Neuron (in vitro differentiated cells): ENCODE measurements at regions not wholly inside any gene's neighbourhood (a gene's known extent, or its start where the extent isn't known, plus 50 kb on each side); places are given as distances from the start of the nearest gene placed in this dataset.

Experiments
- H2AFZ ChIP-seq: one replicate; pipeline ENCODE4 v1.6.1; 2013; ENCODE audit warnings: low read depth, mild to moderate bottlenecking, inconsistent platforms, low read length, moderate library complexity
- H3K27me3 ChIP-seq: one replicate; pipeline ENCODE4 v1.6.1; 2013; ENCODE audit warnings: low read length; ENCODE audit not compliant: insufficient read depth
- H3K36me3 ChIP-seq: one replicate; pipeline ENCODE4 v1.6.1; 2013; ENCODE audit warnings: low read length; ENCODE audit not compliant: insufficient read depth
- H3K4me1 ChIP-seq: one replicate; pipeline ENCODE4 v1.6.1; 2013; ENCODE audit warnings: low read length; ENCODE audit not compliant: insufficient read depth
- H3K4me3 ChIP-seq: 2 replicates; pipeline ENCODE4 v1.5.1; 2013; ENCODE audit warnings: mild to moderate bottlenecking, low read length, moderate library complexity
- H3K9me3 ChIP-seq: one replicate; pipeline ENCODE4 v1.6.1; 2013; ENCODE audit warnings: low read length

DNA sequence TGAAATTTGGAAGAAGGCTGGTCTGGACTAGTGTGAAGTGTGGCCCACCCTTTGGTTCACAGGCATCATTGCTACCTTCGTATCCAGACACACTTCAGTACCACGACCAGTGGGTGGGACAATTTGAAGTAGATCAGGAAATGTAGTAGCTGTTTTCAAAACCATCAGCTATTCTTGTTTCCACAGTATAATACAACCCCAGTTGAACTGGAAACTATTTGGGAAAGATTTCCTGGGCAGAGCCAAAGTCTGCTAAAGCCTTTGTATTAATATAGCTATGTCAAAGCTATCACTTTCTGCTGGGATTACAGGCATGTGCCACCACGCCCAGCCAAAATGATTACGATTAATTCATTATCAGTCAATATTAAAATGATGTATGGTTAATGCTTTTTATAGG, 298.8 kb upstream of the RASGRP1 start:
- Histone ChIP-seq H2AFZ (no peak overlapping the region), H3K36me3 (no peaks in the 10 kb centered on the region), H3K27me3 (no peaks in the 10 kb centered on the region), H3K9me3 (no peaks in the 10 kb centered on the region), H3K4me1 (peaks cover 2% of the 10 kb centered on the region), H3K4me3 (no peak overlapping the region)

DNA sequence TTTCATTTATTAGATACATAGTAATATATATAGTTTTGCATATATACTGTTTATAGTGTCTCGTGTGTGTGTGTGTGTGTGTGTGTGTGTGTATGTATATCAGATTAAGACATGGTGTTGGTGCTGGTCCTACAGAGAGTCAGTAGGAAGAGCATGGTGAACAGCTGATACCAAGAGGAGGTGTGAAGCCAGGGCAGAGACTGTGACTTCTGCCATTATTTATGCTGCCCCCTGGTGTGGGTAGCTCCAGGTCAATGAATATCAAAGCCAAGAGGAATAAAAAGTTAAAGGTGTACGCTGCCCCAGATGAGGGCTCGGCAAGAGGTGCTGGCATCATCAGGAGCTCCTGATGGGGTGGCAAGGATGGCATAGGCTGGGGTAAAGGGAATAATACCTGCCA, 299.5 kb upstream of the RASGRP1 start:
- Histone ChIP-seq H3K9me3 (no peaks in the 10 kb centered on the region), H3K27me3 (no peaks in the 10 kb centered on the region), H3K4me1 (peaks cover 2% of the 10 kb centered on the region), H3K4me3 (no peak overlapping the region), H2AFZ (no peak overlapping the region), H3K36me3 (no peaks in the 10 kb centered on the region)

DNA sequence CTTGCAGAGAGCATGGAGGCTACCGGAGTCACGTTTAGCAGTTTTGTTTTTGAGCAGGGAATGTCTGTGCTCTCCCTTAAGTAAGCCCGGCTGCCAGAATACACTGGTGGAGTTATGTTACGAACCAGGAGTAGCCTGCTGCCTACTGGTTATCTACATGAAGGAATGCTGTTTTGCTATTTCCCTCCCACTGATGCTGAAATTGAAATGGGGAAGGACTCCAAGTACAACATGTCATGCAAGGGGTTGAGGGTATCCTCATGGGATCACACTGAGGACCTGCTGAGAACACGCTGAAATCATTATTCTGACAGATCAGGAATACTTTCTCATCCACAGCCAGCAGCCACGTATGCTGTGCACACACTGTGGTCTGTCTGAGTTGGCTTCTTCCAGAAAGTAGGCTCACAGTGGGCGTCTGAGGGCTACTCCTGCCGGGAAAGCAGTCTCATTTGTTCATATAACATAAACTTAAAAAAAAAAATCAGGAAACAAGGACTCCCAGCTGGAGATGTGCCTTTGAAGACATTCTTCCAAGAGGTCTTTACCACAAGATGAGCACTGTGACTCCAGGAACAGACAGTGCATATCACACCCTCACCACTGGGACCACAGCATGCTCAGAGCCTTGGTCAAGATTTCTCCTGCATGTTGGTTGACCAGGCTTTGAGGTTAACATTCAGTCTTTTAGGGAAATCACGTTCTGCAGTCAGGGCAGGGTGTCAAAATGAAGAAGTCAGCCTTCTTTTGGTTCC, 300.4 kb upstream of the RASGRP1 start:
- H3K4me3 ChIP-seq: no peak overlapping the region
- no peak overlapping the region for H2AFZ ChIP-seq
- H3K9me3 ChIP-seq: no peaks in the 10 kb centered on the region
- H3K27me3 ChIP-seq: no peaks in the 10 kb centered on the region
- no peaks in the 10 kb centered on the region for H3K36me3 ChIP-seq
- H3K4me1 ChIP-seq: peaks cover 2% of the 10 kb centered on the region

DNA sequence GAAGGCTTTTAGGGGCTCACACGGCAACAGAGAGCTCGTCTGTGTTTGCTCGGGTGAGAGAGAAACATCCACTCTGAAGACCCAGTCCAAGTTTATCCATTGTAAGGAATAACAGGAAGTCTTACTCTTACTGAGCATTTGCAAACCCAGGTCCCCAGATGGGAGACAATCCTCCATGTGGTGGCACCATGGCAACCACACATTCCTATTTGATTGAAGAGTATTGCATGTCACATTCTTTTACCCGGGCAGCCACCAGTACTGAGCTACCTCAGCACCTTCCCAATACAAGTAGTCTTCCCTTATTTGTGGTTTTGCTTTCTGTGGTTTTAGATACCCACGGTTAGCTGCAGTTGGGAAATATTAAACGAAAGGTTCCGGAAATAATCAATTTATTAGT, 302.9 kb upstream of the RASGRP1 start:
- Histone ChIP-seq H3K27me3 (no peaks in the 10 kb centered on the region), H3K36me3 (no peaks in the 10 kb centered on the region), H2AFZ (no peak overlapping the region), H3K4me1 (peaks cover 2% of the 10 kb centered on the region), H3K9me3 (no peaks in the 10 kb centered on the region), H3K4me3 (no peak overlapping the region)

DNA sequence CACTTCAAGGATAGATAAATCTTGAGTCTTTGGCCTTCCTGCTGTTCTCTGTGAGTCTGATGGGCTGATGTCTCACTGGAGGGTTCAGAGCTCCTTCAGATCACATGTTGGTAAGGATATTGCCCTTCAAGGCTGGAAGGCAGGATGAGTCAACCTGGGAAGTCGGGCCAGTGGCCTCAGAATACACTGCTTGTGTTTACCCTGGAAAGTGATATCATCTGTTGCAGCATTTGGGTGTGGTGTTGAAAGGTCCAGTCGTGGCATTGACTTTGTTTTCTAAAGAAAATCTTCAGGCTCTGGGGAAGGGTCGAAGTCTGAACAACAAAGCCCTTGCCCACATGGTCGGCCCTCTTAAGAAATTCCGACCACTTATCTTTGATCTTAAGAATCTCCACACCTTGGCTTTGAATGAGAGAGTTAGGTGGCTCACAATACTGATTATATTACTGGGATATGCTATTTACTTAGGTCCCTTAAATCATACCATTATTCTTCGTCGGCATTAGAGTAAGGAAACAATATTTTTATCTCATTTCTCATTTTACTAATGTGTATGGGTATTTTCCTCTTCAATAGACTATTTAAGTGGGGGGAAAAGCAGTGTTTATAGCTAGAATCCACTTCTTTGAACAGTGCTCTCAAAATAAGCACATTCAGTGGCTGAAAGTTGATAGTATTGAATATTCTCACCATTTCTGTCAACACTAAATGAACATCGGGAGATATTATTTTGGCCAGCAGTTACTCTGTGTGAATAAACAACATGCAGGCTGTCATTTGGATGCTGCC, 303.9 kb upstream of the RASGRP1 start:
- no peaks in the 10 kb centered on the region for H3K9me3 ChIP-seq
- no peak overlapping the region for H3K4me3 ChIP-seq
- no peaks in the 10 kb centered on the region for H3K36me3 ChIP-seq
- H3K27me3 ChIP-seq: no peaks in the 10 kb centered on the region
- no peak overlapping the region for H2AFZ ChIP-seq
- peaks cover 2% of the 10 kb centered on the region for H3K4me1 ChIP-seq

DNA sequence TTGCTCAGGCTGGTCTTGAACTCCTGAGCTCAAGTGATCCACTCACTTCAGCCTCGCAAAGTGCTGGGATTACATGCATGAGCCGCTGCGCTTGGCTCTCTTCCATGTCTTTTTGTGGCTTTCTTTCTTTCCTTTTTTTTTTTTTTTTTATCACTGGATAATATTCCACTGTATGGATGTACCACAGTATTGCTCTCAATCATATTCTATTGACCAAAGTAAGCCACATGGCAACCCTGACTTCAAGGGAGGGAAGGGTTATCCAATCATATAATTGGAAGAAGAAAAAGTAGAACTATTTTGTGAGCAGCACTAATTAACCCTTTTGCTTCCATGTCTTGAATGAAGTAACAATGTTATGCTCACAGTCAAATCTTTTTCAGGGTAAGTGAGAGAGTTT, 307.0 kb upstream of the RASGRP1 start:
- Histone ChIP-seq H3K27me3 (no peaks in the 10 kb centered on the region), H3K4me3 (no peak overlapping the region), H3K36me3 (no peaks in the 10 kb centered on the region), H2AFZ (no peak overlapping the region), H3K9me3 (no peaks in the 10 kb centered on the region), H3K4me1 (peaks cover 2% of the 10 kb centered on the region)

DNA sequence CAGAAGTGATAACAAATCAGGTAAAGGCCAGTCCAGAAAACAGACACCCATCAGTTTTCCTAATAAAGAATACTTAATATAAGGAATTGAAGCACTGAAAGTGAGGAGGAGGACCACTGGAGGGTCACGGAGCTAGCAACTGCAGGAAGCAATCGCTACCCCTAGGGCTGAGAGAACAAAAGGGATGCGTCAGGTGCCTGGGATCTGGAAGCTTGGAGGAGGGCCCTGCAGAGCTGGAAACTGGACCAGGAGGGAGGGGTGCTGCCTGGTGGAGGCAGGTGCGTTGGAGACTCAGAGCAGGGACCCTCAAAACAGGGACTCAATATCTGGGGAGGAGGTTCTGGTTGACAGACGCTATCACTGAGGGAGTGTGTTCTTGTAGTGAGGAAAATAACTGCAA, 308.1 kb upstream of the RASGRP1 start:
- Histone ChIP-seq H3K4me1 (no peaks in the 10 kb centered on the region), H3K36me3 (no peaks in the 10 kb centered on the region), H2AFZ (no peak overlapping the region), H3K9me3 (no peaks in the 10 kb centered on the region), H3K27me3 (no peaks in the 10 kb centered on the region), H3K4me3 (no peak overlapping the region)

DNA sequence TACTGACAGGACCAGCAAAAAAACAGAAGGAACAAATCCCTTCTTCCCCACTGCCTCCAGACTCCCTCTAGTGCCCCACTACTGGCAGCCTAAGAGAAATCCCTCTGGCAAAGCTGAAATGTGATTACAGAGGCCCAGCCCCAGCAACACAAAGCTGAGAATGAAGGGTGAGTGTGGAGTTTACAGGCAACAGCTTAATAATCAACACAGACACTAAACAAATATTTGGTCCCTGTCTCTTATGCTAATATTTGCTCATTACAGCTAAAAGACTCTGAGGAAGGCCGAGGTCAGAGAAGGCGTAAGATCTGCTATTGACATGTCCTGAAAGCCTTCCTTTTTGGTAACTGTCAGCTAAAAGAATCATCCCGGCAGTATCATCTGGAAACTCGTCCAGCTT, 308.5 kb upstream of the RASGRP1 start:
- H3K4me1 ChIP-seq: no peaks in the 10 kb centered on the region
- no peaks in the 10 kb centered on the region for H3K9me3 ChIP-seq
- no peak overlapping the region for H3K4me3 ChIP-seq
- no peaks in the 10 kb centered on the region for H3K36me3 ChIP-seq
- H3K27me3 ChIP-seq: no peaks in the 10 kb centered on the region
- no peak overlapping the region for H2AFZ ChIP-seq

DNA sequence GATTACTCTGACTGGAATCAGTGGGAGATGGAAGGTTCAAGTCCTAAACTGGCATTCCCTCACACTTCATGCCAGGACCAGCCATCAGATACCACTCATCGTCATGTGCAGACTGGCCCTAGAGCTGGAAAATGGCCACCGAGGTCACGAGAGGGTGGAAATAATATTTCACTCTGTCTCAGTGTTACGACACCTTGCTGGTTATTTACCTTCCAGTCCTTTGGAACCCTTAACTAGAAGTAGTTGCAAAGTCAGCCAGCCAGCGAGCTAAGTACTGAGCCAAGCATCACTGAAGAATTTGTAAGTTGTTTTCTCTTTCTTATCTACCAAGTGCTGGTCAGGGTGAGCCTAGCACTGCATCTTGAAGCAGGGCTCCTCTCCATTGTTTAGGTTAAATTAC, 309.9 kb upstream of the RASGRP1 start:
- Histone ChIP-seq H3K27me3 (no peaks in the 10 kb centered on the region), H3K4me1 (no peaks in the 10 kb centered on the region)

DNA sequence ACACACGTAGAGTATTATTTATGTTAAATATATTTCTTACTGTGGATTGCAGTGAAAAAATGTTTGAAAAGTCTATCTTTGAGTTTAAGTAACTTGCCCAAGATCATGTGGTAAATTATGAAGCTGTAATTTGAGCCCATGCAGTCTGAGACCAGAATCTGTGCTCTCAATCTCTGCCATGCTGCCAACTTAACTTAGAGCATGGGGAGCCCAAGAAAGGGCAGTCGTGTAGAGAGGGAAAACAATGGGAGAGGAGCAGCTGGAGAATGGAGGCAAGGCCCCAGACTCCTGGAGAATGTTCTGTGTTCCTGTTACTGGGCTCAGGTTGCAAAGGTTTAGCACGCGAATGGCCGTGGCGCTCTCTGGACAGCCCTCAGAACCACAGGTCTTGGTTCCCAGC, 311.6 kb upstream of the RASGRP1 start:
- H3K9me3 ChIP-seq: no peaks in the 10 kb centered on the region
- H3K4me3 ChIP-seq: no peak overlapping the region
- H3K4me1 ChIP-seq: no peaks in the 10 kb centered on the region
- H2AFZ ChIP-seq: no peak overlapping the region
- H3K27me3 ChIP-seq: no peaks in the 10 kb centered on the region
- no peaks in the 10 kb centered on the region for H3K36me3 ChIP-seq

More for the DNA sequence above, 309.9 kb upstream of the RASGRP1 start:
- H2AFZ ChIP-seq: no peak overlapping the region
- H3K9me3 ChIP-seq: no peaks in the 10 kb centered on the region
- no peak overlapping the region for H3K4me3 ChIP-seq
- no peaks in the 10 kb centered on the region for H3K36me3 ChIP-seq

DNA sequence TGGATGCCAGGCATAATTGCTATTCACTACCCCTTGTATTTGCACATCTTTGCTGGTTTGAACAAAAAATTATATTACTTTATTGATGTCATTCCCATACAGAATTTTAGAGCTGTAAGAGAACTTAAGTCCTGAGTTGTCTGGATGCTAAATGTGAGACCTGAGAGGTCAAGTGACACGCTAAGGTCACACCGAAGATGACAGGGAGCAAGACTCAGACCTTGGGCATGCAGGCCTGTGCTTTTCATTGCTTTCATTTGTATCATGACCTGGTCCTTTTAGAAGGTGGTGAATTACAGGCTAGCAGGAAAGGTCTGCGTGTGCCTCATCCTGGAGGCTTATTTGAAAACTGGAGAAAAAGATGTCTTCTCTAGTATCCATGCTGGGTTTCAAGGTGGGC, 312.0 kb upstream of the RASGRP1 start:
- H3K27me3 ChIP-seq: no peaks in the 10 kb centered on the region
- no peak overlapping the region for H2AFZ ChIP-seq
- H3K4me3 ChIP-seq: no peak overlapping the region
- H3K4me1 ChIP-seq: no peaks in the 10 kb centered on the region
- H3K36me3 ChIP-seq: no peaks in the 10 kb centered on the region
- H3K9me3 ChIP-seq: no peaks in the 10 kb centered on the region

DNA sequence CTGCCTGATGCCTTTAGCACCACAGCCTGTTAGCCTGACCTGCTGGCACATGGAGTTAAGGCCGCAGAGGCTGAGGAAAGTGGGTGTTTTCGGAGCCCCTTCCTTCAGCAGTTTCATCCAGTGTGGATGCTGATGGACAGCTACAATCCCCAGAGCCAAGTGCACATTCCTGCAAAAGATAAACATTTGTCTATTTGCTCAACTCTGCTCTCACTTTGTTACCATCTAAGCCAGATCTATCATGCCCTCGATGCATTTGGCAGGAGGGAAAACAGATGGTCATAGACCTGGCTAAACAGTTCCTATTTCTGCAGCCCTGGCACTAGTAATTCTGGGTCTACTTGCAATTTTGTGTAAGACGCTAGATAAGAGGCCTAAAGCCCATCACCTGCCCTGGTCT, 312.9 kb upstream of the RASGRP1 start:
- H3K27me3 ChIP-seq: no peaks in the 10 kb centered on the region
- H3K4me1 ChIP-seq: no peaks in the 10 kb centered on the region
- H3K4me3 ChIP-seq: no peak overlapping the region
- H2AFZ ChIP-seq: no peak overlapping the region
- no peaks in the 10 kb centered on the region for H3K9me3 ChIP-seq
- no peaks in the 10 kb centered on the region for H3K36me3 ChIP-seq

DNA sequence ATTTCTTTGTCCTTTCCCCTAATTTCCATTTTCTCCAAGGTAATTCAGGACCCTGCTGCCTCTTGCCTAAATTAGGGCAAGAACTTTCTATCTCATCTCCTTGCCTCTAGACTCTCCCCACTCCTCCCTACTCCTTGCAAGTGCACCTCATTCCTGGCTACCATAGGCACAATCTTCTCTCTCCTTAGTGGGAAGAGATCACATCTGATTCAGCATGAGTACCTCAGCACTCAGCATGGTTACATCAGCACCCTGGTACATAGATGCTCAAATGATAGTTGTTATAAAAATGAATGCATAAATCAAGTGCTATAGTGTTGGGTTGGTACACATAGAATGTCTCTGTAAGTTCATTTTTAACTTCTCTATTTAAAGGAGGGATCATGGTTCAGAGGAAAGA, 313.4 kb upstream of the RASGRP1 start:
- H3K36me3 ChIP-seq: no peaks in the 10 kb centered on the region
- H3K4me1 ChIP-seq: no peaks in the 10 kb centered on the region
- no peaks in the 10 kb centered on the region for H3K27me3 ChIP-seq
- no peak overlapping the region for H3K4me3 ChIP-seq
- H2AFZ ChIP-seq: no peak overlapping the region
- no peaks in the 10 kb centered on the region for H3K9me3 ChIP-seq
